WTC11 (cell line): ENCODE measurements at regions not wholly inside any gene's neighbourhood (a gene's known extent, or its start where the extent isn't known, plus 50 kb on each side); places are given as distances from the start of the nearest gene placed in this dataset.

Experiments used
- ATAC-seq: fragments of 200-7000 bp; cut with Tn5 transposase; 2 replicates; pipeline ENCODE4 v1.10.0; 2021; ENCODE audit warnings: mild to moderate bottlenecking, moderate library complexity
- CTCF ChIA-PET: fragments of 300-600 bp; sonication (Branson Sonifier 250); formaldehyde crosslinking; loops from one replicate; lab custom pipeline; 2021; ENCODE audit warnings: antibody characterized with exemption; lab: Charles Lee
- POLR2A ChIA-PET: fragments of 350-600 bp; sonication (Branson Sonifier 250); formaldehyde crosslinking; loops from one replicate; lab custom pipeline; 2021; ENCODE audit warnings: antibody characterized with exemption; lab: Charles Lee
- DNase-seq: peaks from one replicate; pipeline ENCODE4 v3.0.0; 2021; ENCODE audit warnings: low spot score
- H3K27ac Mint-ChIP-seq: 2 replicates; pipeline ENCODE4 v1.8.0; 2021; ENCODE audit warnings: mixed read lengths
- H3K27me3 Mint-ChIP-seq: 2 replicates; pipeline ENCODE4 v1.8.0; 2021; ENCODE audit warnings: low read depth, mild to moderate bottlenecking, moderate library complexity, mixed read lengths
- H3K36me3 Mint-ChIP-seq: 2 replicates; pipeline ENCODE4 v1.8.0; 2021; ENCODE audit warnings: mixed read lengths
- H3K4me1 Mint-ChIP-seq: 2 replicates; pipeline ENCODE4 v1.8.0; 2022; ENCODE audit warnings: mixed read lengths
- H3K4me3 Mint-ChIP-seq: 2 replicates; pipeline ENCODE4 v1.8.0; 2021; ENCODE audit warnings: mild to moderate bottlenecking, moderate library complexity, mixed read lengths
- H3K9me3 Mint-ChIP-seq: 2 replicates; pipeline ENCODE4 v1.8.0; 2021; ENCODE audit warnings: mixed read lengths
- CDX4 ChIP-seq: fragments of 250-450 bp; sonication (Bioruptor Pico); IDR thresholded peaks from 2 replicates; pipeline ENCODE4 v1.9.0; 2021; ENCODE audit warnings: moderate library complexity, mild to moderate bottlenecking, inconsistent platforms, borderline replicate concordance
- ERG ChIP-seq: fragments of 250-450 bp; sonication (Bioruptor Pico); IDR thresholded peaks from 2 replicates; pipeline ENCODE4 v1.8.0; 2021; ENCODE audit warnings: mild to moderate bottlenecking
- FOXK1 ChIP-seq: sonication (generic); formaldehyde crosslinking; IDR thresholded peaks from 2 replicates; pipeline ENCODE4 v1.8.0; 2022; ENCODE audit warnings: mild to moderate bottlenecking, moderate library complexity, missing genetic modification reagents
- HMGA2 ChIP-seq: fragments of 250-450 bp; sonication (Bioruptor Pico); IDR thresholded peaks from 2 replicates; pipeline ENCODE4 v1.4.0; 2021; ENCODE audit warnings: mild to moderate bottlenecking, moderate library complexity
- HMGXB4 ChIP-seq: sonication (generic); formaldehyde crosslinking; IDR thresholded peaks from 2 replicates; pipeline ENCODE4 v1.8.1; 2023; ENCODE audit warnings: mild to moderate bottlenecking, moderate library complexity, missing genetic modification reagents
- IRF2 ChIP-seq: sonication (generic); formaldehyde crosslinking; IDR thresholded peaks from 2 replicates; pipeline ENCODE4 v1.8.0; 2022; ENCODE audit warnings: low read depth, missing genetic modification reagents, borderline replicate concordance
- MLX ChIP-seq: sonication (generic); formaldehyde crosslinking; IDR thresholded peaks from 2 replicates; pipeline ENCODE4 v1.8.1; 2023; ENCODE audit warnings: mild to moderate bottlenecking, missing genetic modification reagents, moderate library complexity
- NFYB ChIP-seq: sonication (generic); formaldehyde crosslinking; conservative IDR thresholded peaks from 2 replicates; pipeline ENCODE4 v1.8.0; 2022; ENCODE audit warnings: low read depth, missing genetic modification reagents
- NR1H2 ChIP-seq: sonication (generic); formaldehyde crosslinking; IDR thresholded peaks from 2 replicates; pipeline ENCODE4 v1.9.0; 2021; ENCODE audit warnings: mild to moderate bottlenecking, moderate library complexity, missing genetic modification reagents
- PRDM15 ChIP-seq: sonication (generic); formaldehyde crosslinking; IDR thresholded peaks from 2 replicates; pipeline ENCODE4 v1.8.0; 2022; ENCODE audit warnings: missing genetic modification reagents
- RELA ChIP-seq: sonication (generic); formaldehyde crosslinking; IDR thresholded peaks from 2 replicates; pipeline ENCODE4 v1.8.1; 2022; ENCODE audit warnings: missing genetic modification reagents, mild to moderate bottlenecking, borderline replicate concordance
- RORB ChIP-seq: fragments of 250-450 bp; sonication (Bioruptor Pico); IDR thresholded peaks from 2 replicates; pipeline ENCODE4 v1.9.0; 2021; ENCODE audit warnings: mild to moderate bottlenecking
- SP1 ChIP-seq: sonication (generic); formaldehyde crosslinking; conservative IDR thresholded peaks from 2 replicates; pipeline ENCODE4 v1.8.1; 2022; ENCODE audit warnings: missing genetic modification reagents
- TCF7 ChIP-seq: sonication (generic); formaldehyde crosslinking; IDR thresholded peaks from 2 replicates; pipeline ENCODE4 v1.8.0; 2022; ENCODE audit warnings: mild to moderate bottlenecking, low read depth, missing genetic modification reagents, moderate library complexity
- USF1 ChIP-seq: sonication (generic); formaldehyde crosslinking; IDR thresholded peaks from 2 replicates; pipeline ENCODE4 v1.8.0; 2022; ENCODE audit warnings: mild to moderate bottlenecking, missing genetic modification reagents
- ZBTB43 ChIP-seq: sonication (generic); formaldehyde crosslinking; IDR thresholded peaks from 2 replicates; pipeline ENCODE4 v1.8.1; 2023; ENCODE audit warnings: mild to moderate bottlenecking, missing genetic modification reagents
- ZNF317 ChIP-seq: sonication (generic); formaldehyde crosslinking; IDR thresholded peaks from 2 replicates; pipeline ENCODE4 v1.8.1; 2023; ENCODE audit warnings: low read depth, mild to moderate bottlenecking, moderate library complexity, missing genetic modification reagents, borderline replicate concordance
- ZNF671 ChIP-seq: fragments of 250-450 bp; sonication (Bioruptor Pico); IDR thresholded peaks from 2 replicates; pipeline ENCODE4 v1.8.0; 2021; ENCODE audit warnings: mild to moderate bottlenecking
- ZSCAN18 ChIP-seq: fragments of 250-450 bp; sonication (Bioruptor Pico); IDR thresholded peaks from 2 replicates; pipeline ENCODE4 v2.1.2; 2022; ENCODE audit warnings: mild to moderate bottlenecking, moderate library complexity

GRCh38 chr3:1591327-1592028 is 498.7 kb downstream of the CNTN6 start:
- no peaks in the 10 kb centered on the region for H3K4me1 Mint-ChIP-seq
- peaks cover 80% of the 10 kb centered on the region for H3K9me3 Mint-ChIP-seq
- peaks cover 53% of the 10 kb centered on the region for H3K36me3 Mint-ChIP-seq
- TF ChIP-seq RORB (CRISPR knock-in tag) (no peak), ZNF317 (CRISPR knock-in tag) (no peak), NFYB (no peak), FOXK1 (CRISPR knock-in tag) (no peak), SP1 (CRISPR knock-in tag) (no peak), ZSCAN18 (no peak)
- ChIA-PET CTCF (no interaction called here), POLR2A (no interaction called here)
- H3K4me3 Mint-ChIP-seq, result no peak overlapping the region
- no peaks in the 10 kb centered on the region for H3K27me3 Mint-ChIP-seq
- no peak overlapping the region for H3K27ac Mint-ChIP-seq
- DNase-seq (no peak), ATAC-seq (no peak)

- Mint-ChIP-seq H3K4me1 (no peaks in the 10 kb centered on the region), H3K27ac (no peak overlapping the region), H3K27me3 (no peaks in the 10 kb centered on the region), H3K9me3 (peaks cover 72% of the 10 kb centered on the region), H3K36me3 (peaks cover 54% of the 10 kb centered on the region), H3K4me3 (no peak overlapping the region)
- ChIA-PET POLR2A (no interaction called here), CTCF (no interaction called here)
- ATAC-seq, result no peak
- no peak for DNase-seq
- TF ChIP-seq TCF7 (CRISPR knock-in tag) (no peak), ZNF671 (no peak), IRF2 (no peak), RORB (CRISPR knock-in tag) (no peak), RELA (no peak), NR1H2 (CRISPR knock-in tag) (no peak), USF1 (CRISPR knock-in tag) (no peak), MLX (CRISPR knock-in tag) (no peak), ERG (CRISPR knock-in tag) (no peak), PRDM15 (CRISPR knock-in tag) (no peak), HMGA2 (no peak), ZBTB43 (CRISPR knock-in tag) (no peak), CDX4 (CRISPR knock-in tag) (no peak), HMGXB4 (CRISPR knock-in tag) (no peak)
These were observed 502.1 kb downstream of the CNTN6 start for GRCh38 chr3:1594940-1595339.
